ENCODE measurements at regions not wholly inside any gene's neighbourhood (a gene's known extent, or its start where the extent isn't known, plus 50 kb on each side); places are given as distances from the start of the nearest gene placed in this dataset.

DNA sequence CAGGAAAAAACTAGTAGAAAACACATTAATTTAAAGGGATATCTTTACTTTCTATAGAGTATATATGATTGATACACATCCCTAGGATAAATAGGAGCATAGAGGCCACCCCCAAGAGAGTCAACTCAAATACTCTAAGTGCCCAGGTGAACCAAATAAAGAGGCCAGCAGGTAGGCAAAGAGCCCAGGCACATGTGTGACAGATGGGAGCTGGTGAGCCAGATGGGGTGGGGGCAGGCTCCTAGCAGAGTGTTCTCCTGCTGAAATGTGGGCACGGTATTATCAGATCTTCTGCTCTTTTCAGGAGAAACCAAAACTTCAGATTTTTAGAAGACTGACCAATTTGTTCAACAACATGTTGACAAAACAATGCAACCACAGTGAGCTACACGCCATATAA, 333.4 kb upstream of the PKN2 start:
- Histone ChIP-seq H3K4me1 (ENCODE audit: control insufficient read depth, insufficient read depth, low read depth, low read length) (no peaks in the 10 kb centered on the region), H3K4ac (ENCODE audit: low read depth in 1 of 2, low read length in 2 of 2) (no peak overlapping the region), H2BK120ac (ENCODE audit: low read depth, low read length) (no peak overlapping the region), H3K4me2 (ENCODE audit: low read length, poor library complexity, severe bottlenecking) (no peak overlapping the region), H2AFZ (ENCODE audit: low read depth, low read length) (no peak overlapping the region), H3K4me3 (ENCODE audit: insufficient read depth in 1 of 2, low read depth in 1 of 2, low read length in 2 of 2) (no peak overlapping the region), H3K27ac (ENCODE audit: low read length, poor library complexity, severe bottlenecking) (no peak overlapping the region), H2AK5ac (ENCODE audit: low read length, severe bottlenecking) (no peak overlapping the region), H3K14ac (ENCODE audit: low read length in 2 of 2) (no peak overlapping the region), H2BK12ac (ENCODE audit: low read length in 2 of 2) (no peak overlapping the region), H3K36me3 (ENCODE audit: control insufficient read depth in 1 of 2, insufficient read depth in 2 of 2, low read depth in 1 of 2, low read length in 2 of 2) (no peaks in the 10 kb centered on the region), H3K27me3 (ENCODE audit: control insufficient read depth in 1 of 2, insufficient read depth in 1 of 2, low read length in 2 of 2) (no peaks in the 10 kb centered on the region), H4K8ac (ENCODE audit: low read length) (no peak overlapping the region), H3K18ac (ENCODE audit: low read depth in 1 of 2, low read length in 2 of 2) (no peak overlapping the region), H3K23ac (ENCODE audit: low read length in 2 of 2) (no peak overlapping the region), H3K9me3 (ENCODE audit: control insufficient read depth, low read length) (no peaks in the 10 kb centered on the region), H2BK15ac (ENCODE audit: low read depth, poor library complexity, severe bottlenecking) (no peak overlapping the region), H4K91ac (ENCODE audit: low read length) (no peak overlapping the region), H3K9ac (ENCODE audit: low read length) (no peak overlapping the region), H2BK5ac (ENCODE audit: low read depth, low read length, poor library complexity, severe bottlenecking) (no peak overlapping the region), H3K79me1 (replicated peaks; ENCODE audit: low read length, poor library complexity, severe bottlenecking) (no peaks in the 10 kb centered on the region)
- 94% methylated on average over 2 of the region's 2 CpGs for WGBS
- DNase-seq = no peak

GRCh38 chr1:88351960-88352359, 332.1 kb upstream of the PKN2 start:
- H3K4ac ChIP-seq (ENCODE audit: low read depth in 1 of 2, low read length in 2 of 2) = no peak overlapping the region
- WGBS = 36% methylated on average over 3 of the region's 3 CpGs
- DNase-seq = no peak
- no peak overlapping the region for H4K8ac ChIP-seq (ENCODE audit: low read length)
- no peak overlapping the region for H2BK120ac ChIP-seq (ENCODE audit: low read depth, low read length)
- no peaks in the 10 kb centered on the region for H3K36me3 ChIP-seq (ENCODE audit: control insufficient read depth in 1 of 2, insufficient read depth in 2 of 2, low read depth in 1 of 2, low read length in 2 of 2)
- no peak overlapping the region for H3K4me3 ChIP-seq (ENCODE audit: insufficient read depth in 1 of 2, low read depth in 1 of 2, low read length in 2 of 2)
- H2BK12ac ChIP-seq (ENCODE audit: low read length in 2 of 2) = no peak overlapping the region
- H3K18ac ChIP-seq (ENCODE audit: low read depth in 1 of 2, low read length in 2 of 2) = no peak overlapping the region
- no peak overlapping the region for H3K23ac ChIP-seq (ENCODE audit: low read length in 2 of 2)
- H4K91ac ChIP-seq (ENCODE audit: low read length) = no peak overlapping the region
- H2AFZ ChIP-seq (ENCODE audit: low read depth, low read length) = no peak overlapping the region
- no peak overlapping the region for H2BK15ac ChIP-seq (ENCODE audit: low read depth, poor library complexity, severe bottlenecking)
- no peak overlapping the region for H2AK5ac ChIP-seq (ENCODE audit: low read length, severe bottlenecking)
- H3K9me3 ChIP-seq (ENCODE audit: control insufficient read depth, low read length) = no peaks in the 10 kb centered on the region
- no peaks in the 10 kb centered on the region for H3K27me3 ChIP-seq (ENCODE audit: control insufficient read depth in 1 of 2, insufficient read depth in 1 of 2, low read length in 2 of 2)
- H2BK5ac ChIP-seq (ENCODE audit: low read depth, low read length, poor library complexity, severe bottlenecking) = no peak overlapping the region
- H3K4me1 ChIP-seq (ENCODE audit: control insufficient read depth, insufficient read depth, low read depth, low read length) = no peaks in the 10 kb centered on the region
- H3K79me1 ChIP-seq (replicated peaks; ENCODE audit: low read length, poor library complexity, severe bottlenecking) = no peaks in the 10 kb centered on the region
- no peak overlapping the region for H3K9ac ChIP-seq (ENCODE audit: low read length)
- H3K27ac ChIP-seq (ENCODE audit: low read length, poor library complexity, severe bottlenecking) = no peak overlapping the region
- H3K14ac ChIP-seq (ENCODE audit: low read length in 2 of 2) = no peak overlapping the region
- H3K4me2 ChIP-seq (ENCODE audit: low read length, poor library complexity, severe bottlenecking) = no peak overlapping the region

DNA sequence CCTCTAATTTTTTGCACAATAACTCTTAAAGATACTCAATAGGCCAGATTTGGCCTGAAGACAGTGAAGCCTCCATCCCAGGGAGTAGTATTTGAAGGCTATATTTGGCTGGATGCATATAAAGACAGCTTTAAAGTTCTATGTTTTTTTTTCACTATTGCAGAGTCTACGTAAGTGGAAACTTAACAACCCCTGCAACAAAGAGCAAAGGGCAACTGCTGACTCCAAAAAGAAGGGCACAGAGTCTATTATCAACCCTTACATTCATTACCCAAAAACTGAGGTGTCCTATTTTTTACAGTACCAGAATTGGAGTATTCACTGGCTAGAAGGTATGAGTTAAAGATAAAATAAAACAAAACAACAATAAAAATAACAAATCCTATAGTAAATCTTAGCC, 329.8 kb upstream of the PKN2 start:
- WGBS = 78% methylated on average over 1 of the region's 1 CpG

GRCh38 chr1:88357729-88358128, 326.3 kb upstream of the PKN2 start:
- no peak overlapping the region for H4K8ac ChIP-seq (ENCODE audit: low read length)
- no peak overlapping the region for H3K18ac ChIP-seq (ENCODE audit: low read depth in 1 of 2, low read length in 2 of 2)
- no peak overlapping the region for H2BK120ac ChIP-seq (ENCODE audit: low read depth, low read length)
- no peaks in the 10 kb centered on the region for H3K4me1 ChIP-seq (ENCODE audit: control insufficient read depth, insufficient read depth, low read depth, low read length)
- no peaks in the 10 kb centered on the region for H3K79me1 ChIP-seq (replicated peaks; ENCODE audit: low read length, poor library complexity, severe bottlenecking)
- H3K14ac ChIP-seq (ENCODE audit: low read length in 2 of 2) = no peak overlapping the region
- H3K23ac ChIP-seq (ENCODE audit: low read length in 2 of 2) = no peak overlapping the region
- H3K9me3 ChIP-seq (ENCODE audit: control insufficient read depth, low read length) = no peaks in the 10 kb centered on the region
- H3K27ac ChIP-seq (ENCODE audit: low read length, poor library complexity, severe bottlenecking) = no peak overlapping the region
- no peak overlapping the region for H3K9ac ChIP-seq (ENCODE audit: low read length)
- H2AK5ac ChIP-seq (ENCODE audit: low read length, severe bottlenecking) = no peak overlapping the region
- WGBS = no CpG with 5 or more reads among the region's 2 CpGs
- H3K4me2 ChIP-seq (ENCODE audit: low read length, poor library complexity, severe bottlenecking) = no peak overlapping the region
- H2BK12ac ChIP-seq (ENCODE audit: low read length in 2 of 2) = no peak overlapping the region
- H2BK5ac ChIP-seq (ENCODE audit: low read depth, low read length, poor library complexity, severe bottlenecking) = no peak overlapping the region
- no peak overlapping the region for H3K4me3 ChIP-seq (ENCODE audit: insufficient read depth in 1 of 2, low read depth in 1 of 2, low read length in 2 of 2)
- no peaks in the 10 kb centered on the region for H3K36me3 ChIP-seq (ENCODE audit: control insufficient read depth in 1 of 2, insufficient read depth in 2 of 2, low read depth in 1 of 2, low read length in 2 of 2)
- peak; percentile 5 for DNase-seq
- H3K4ac ChIP-seq (ENCODE audit: low read depth in 1 of 2, low read length in 2 of 2) = no peak overlapping the region
- no peak overlapping the region for H2AFZ ChIP-seq (ENCODE audit: low read depth, low read length)
- no peak overlapping the region for H4K91ac ChIP-seq (ENCODE audit: low read length)
- H3K27me3 ChIP-seq (ENCODE audit: control insufficient read depth in 1 of 2, insufficient read depth in 1 of 2, low read length in 2 of 2) = no peaks in the 10 kb centered on the region
- H2BK15ac ChIP-seq (ENCODE audit: low read depth, poor library complexity, severe bottlenecking) = no peak overlapping the region

More for the DNA sequence above, 329.8 kb upstream of the PKN2 start:
- Histone ChIP-seq H3K9ac (ENCODE audit: low read length) (no peak overlapping the region), H4K91ac (ENCODE audit: low read length) (no peak overlapping the region), H3K14ac (ENCODE audit: low read length in 2 of 2) (no peak overlapping the region), H3K4me2 (ENCODE audit: low read length, poor library complexity, severe bottlenecking) (no peak overlapping the region), H4K8ac (ENCODE audit: low read length) (no peak overlapping the region), H2BK12ac (ENCODE audit: low read length in 2 of 2) (no peak overlapping the region), H3K36me3 (ENCODE audit: control insufficient read depth in 1 of 2, insufficient read depth in 2 of 2, low read depth in 1 of 2, low read length in 2 of 2) (no peaks in the 10 kb centered on the region), H3K4me3 (ENCODE audit: insufficient read depth in 1 of 2, low read depth in 1 of 2, low read length in 2 of 2) (no peak overlapping the region), H3K4ac (ENCODE audit: low read depth in 1 of 2, low read length in 2 of 2) (no peak overlapping the region), H2BK5ac (ENCODE audit: low read depth, low read length, poor library complexity, severe bottlenecking) (no peak overlapping the region), H2AK5ac (ENCODE audit: low read length, severe bottlenecking) (no peak overlapping the region), H2BK120ac (ENCODE audit: low read depth, low read length) (no peak overlapping the region), H2AFZ (ENCODE audit: low read depth, low read length) (no peak overlapping the region), H3K27ac (ENCODE audit: low read length, poor library complexity, severe bottlenecking) (no peak overlapping the region), H3K79me1 (replicated peaks; ENCODE audit: low read length, poor library complexity, severe bottlenecking) (no peaks in the 10 kb centered on the region), H3K18ac (ENCODE audit: low read depth in 1 of 2, low read length in 2 of 2) (no peak overlapping the region), H3K9me3 (ENCODE audit: control insufficient read depth, low read length) (no peaks in the 10 kb centered on the region), H3K27me3 (ENCODE audit: control insufficient read depth in 1 of 2, insufficient read depth in 1 of 2, low read length in 2 of 2) (no peaks in the 10 kb centered on the region), H3K23ac (ENCODE audit: low read length in 2 of 2) (no peak overlapping the region), H3K4me1 (ENCODE audit: control insufficient read depth, insufficient read depth, low read depth, low read length) (no peaks in the 10 kb centered on the region), H2BK15ac (ENCODE audit: low read depth, poor library complexity, severe bottlenecking) (no peak overlapping the region)
- no peak for DNase-seq
